ENCODE measurements at regions not wholly inside any gene's neighbourhood (a gene's known extent, or its start where the extent isn't known, plus 50 kb on each side); places are given as distances from the start of the nearest gene placed in this dataset.

GRCh38 chr9:87245271-87245670, 252.4 kb upstream of the DAPK1 start:
- no peaks in the 10 kb centered on the region for H3K36me3 Mint-ChIP-seq
- H3K27me3 ChIP-seq (ENCODE audit: insufficient read depth, low read length, poor library complexity, severe bottlenecking): peaks cover 5% of the 10 kb centered on the region
- H3K4me3 Mint-ChIP-seq: no peak overlapping the region
- no peak overlapping the region for H3K4me3 ChIP-seq (ENCODE audit: low read length)
- no peaks in the 10 kb centered on the region for H3K4me1 ChIP-seq (ENCODE audit: insufficient read depth, low read length)
- H3K9me3 Mint-ChIP-seq: peaks cover 0 to 3% (median 0%) of the 10 kb centered on the region in 5 donors
- no peak overlapping the region for H3K27ac Mint-ChIP-seq
- H3K27me3 Mint-ChIP-seq: peaks cover 3 to 6% of the 10 kb centered on the region in 2 donors
- no peaks in the 10 kb centered on the region for H3K9me3 ChIP-seq (ENCODE audit: low read length)
- H3K27ac ChIP-seq (ENCODE audit: low read depth, low read length): no peak overlapping the region
- DNase-seq: no peak
- no peaks in the 10 kb centered on the region for H3K36me3 ChIP-seq (ENCODE audit: insufficient read depth, low read length)
- POLR2A ChIA-PET: no interaction called here
- no peaks in the 10 kb centered on the region for H3K4me1 Mint-ChIP-seq
- CTCF ChIA-PET: no interaction called here

GRCh38 chr9:87247097-87247496, 250.6 kb upstream of the DAPK1 start:
- Histone ChIP-seq H3K9me3 (ENCODE audit: low read length) (no peaks in the 10 kb centered on the region), H3K4me3 (ENCODE audit: low read length) (no peak overlapping the region), H3K36me3 (ENCODE audit: insufficient read depth, low read length) (no peaks in the 10 kb centered on the region), H3K27me3 (ENCODE audit: insufficient read depth, low read length, poor library complexity, severe bottlenecking) (peaks cover 6% of the 10 kb centered on the region), H3K4me1 (ENCODE audit: insufficient read depth, low read length) (no peaks in the 10 kb centered on the region), H3K27ac (ENCODE audit: low read depth, low read length) (no peak overlapping the region)
- ChIA-PET CTCF (no interaction called here), POLR2A (no interaction called here)
- H3K4me3 Mint-ChIP-seq: no peak overlapping the region
- H3K9me3 Mint-ChIP-seq: peaks cover 0 to 3% (median 0%) of the 10 kb centered on the region in 5 donors
- no peaks in the 10 kb centered on the region for H3K36me3 Mint-ChIP-seq
- no peak for DNase-seq
- H3K27ac Mint-ChIP-seq: no peak overlapping the region
- no peaks in the 10 kb centered on the region for H3K4me1 Mint-ChIP-seq
- peaks cover 3 to 5% of the 10 kb centered on the region in 2 donors for H3K27me3 Mint-ChIP-seq

GRCh38 chr9:87249029-87249428, 248.6 kb upstream of the DAPK1 start:
- CTCF ChIA-PET: no interaction called here
- no peak for DNase-seq
- H3K27me3 Mint-ChIP-seq: peaks cover 3 to 5% of the 10 kb centered on the region in 2 donors
- no peaks in the 10 kb centered on the region for H3K4me1 Mint-ChIP-seq
- no peaks in the 10 kb centered on the region for H3K4me1 ChIP-seq (ENCODE audit: insufficient read depth, low read length)
- peaks cover 6% of the 10 kb centered on the region for H3K27me3 ChIP-seq (ENCODE audit: insufficient read depth, low read length, poor library complexity, severe bottlenecking)
- H3K27ac Mint-ChIP-seq: no peak overlapping the region
- POLR2A ChIA-PET: no interaction called here
- no peak overlapping the region for H3K27ac ChIP-seq (ENCODE audit: low read depth, low read length)
- H3K9me3 ChIP-seq (ENCODE audit: low read length): no peaks in the 10 kb centered on the region
- no peaks in the 10 kb centered on the region for H3K36me3 ChIP-seq (ENCODE audit: insufficient read depth, low read length)
- no peak overlapping the region for H3K4me3 Mint-ChIP-seq
- no peaks in the 10 kb centered on the region for H3K36me3 Mint-ChIP-seq
- H3K9me3 Mint-ChIP-seq: peaks cover 0 to 3% (median 0%) of the 10 kb centered on the region in 5 donors
- no peak overlapping the region for H3K4me3 ChIP-seq (ENCODE audit: low read length)

- Mint-ChIP-seq H3K36me3 (no peaks in the 10 kb centered on the region), H3K4me1 (no peaks in the 10 kb centered on the region), H3K4me3 (no peak overlapping the region), H3K27ac (no peak overlapping the region), H3K27me3 (peaks cover 3 to 5% of the 10 kb centered on the region in 2 donors), H3K9me3 (peaks cover 0 to 3% (median 0%) of the 10 kb centered on the region in 5 donors)
- H3K4me1 ChIP-seq (ENCODE audit: insufficient read depth, low read length): no peaks in the 10 kb centered on the region
- H3K4me3 ChIP-seq (ENCODE audit: low read length): no peak overlapping the region
- H3K36me3 ChIP-seq (ENCODE audit: insufficient read depth, low read length): no peaks in the 10 kb centered on the region
- ChIA-PET CTCF (no interaction called here), POLR2A (no interaction called here)
- H3K27me3 ChIP-seq (ENCODE audit: insufficient read depth, low read length, poor library complexity, severe bottlenecking): peaks cover 6% of the 10 kb centered on the region
- H3K27ac ChIP-seq (ENCODE audit: low read depth, low read length): no peak overlapping the region
- H3K9me3 ChIP-seq (ENCODE audit: low read length): no peaks in the 10 kb centered on the region
- no peak for DNase-seq
Measured at GRCh38 chr9:87250205-87250604, 247.5 kb upstream of the DAPK1 start.

DNA sequence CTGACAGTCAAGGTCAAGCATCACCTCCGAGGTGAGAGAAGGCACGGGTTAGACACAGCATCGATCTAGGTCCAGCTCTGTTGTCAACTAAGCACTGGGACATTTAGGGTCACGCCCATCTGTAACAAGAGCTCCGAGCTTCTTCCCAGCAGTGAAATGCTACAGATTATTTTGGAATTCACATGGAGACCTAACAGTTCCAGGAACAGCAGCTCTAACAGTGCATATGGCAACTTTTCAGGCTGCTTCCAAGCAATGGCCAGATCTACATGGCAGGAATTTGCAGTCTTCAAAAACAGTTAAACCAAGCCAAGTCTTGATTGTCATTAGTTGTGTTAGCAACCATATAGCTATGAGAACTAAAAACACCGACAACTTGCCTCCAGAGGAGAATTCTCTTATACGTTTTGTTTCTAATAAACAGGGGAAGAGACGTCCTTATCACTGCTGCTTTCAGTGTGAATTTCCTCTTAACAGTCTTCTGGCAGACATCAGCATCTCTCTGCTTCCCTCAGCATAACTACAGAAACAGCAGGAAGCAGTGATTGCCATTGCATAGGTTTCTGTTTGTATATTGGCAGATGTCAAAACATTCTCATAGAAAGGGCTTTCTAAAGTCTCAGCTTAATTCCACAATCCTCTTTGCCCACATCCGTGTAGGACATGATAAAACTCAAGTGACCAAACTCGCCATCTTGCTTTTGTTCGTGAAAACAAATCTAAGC, 242.1 kb upstream of the DAPK1 start:
- no peak for DNase-seq
- Histone ChIP-seq H3K36me3 (ENCODE audit: insufficient read depth, low read length) (no peaks in the 10 kb centered on the region), H3K9me3 (ENCODE audit: low read length) (no peaks in the 10 kb centered on the region), H3K27me3 (ENCODE audit: insufficient read depth, low read length, poor library complexity, severe bottlenecking) (no peaks in the 10 kb centered on the region), H3K27ac (ENCODE audit: low read depth, low read length) (no peak overlapping the region), H3K4me1 (ENCODE audit: insufficient read depth, low read length) (no peaks in the 10 kb centered on the region), H3K4me3 (ENCODE audit: low read length) (no peak overlapping the region)
- peaks cover 0 to 10% of the 10 kb centered on the region in 2 donors for H3K27me3 Mint-ChIP-seq
- no peaks in the 10 kb centered on the region for H3K36me3 Mint-ChIP-seq
- H3K4me1 Mint-ChIP-seq: no peaks in the 10 kb centered on the region
- no peak overlapping the region for H3K4me3 Mint-ChIP-seq
- no peak overlapping the region for H3K27ac Mint-ChIP-seq
- ChIA-PET CTCF (no interaction called here), POLR2A (no interaction called here)
- no peaks in the 10 kb centered on the region for H3K9me3 Mint-ChIP-seq

GRCh38 chr9:87256973-87257372, 240.7 kb upstream of the DAPK1 start:
- Histone ChIP-seq H3K9me3 (ENCODE audit: low read length) (no peaks in the 10 kb centered on the region), H3K27ac (ENCODE audit: low read depth, low read length) (no peak overlapping the region), H3K4me1 (ENCODE audit: insufficient read depth, low read length) (no peaks in the 10 kb centered on the region), H3K36me3 (ENCODE audit: insufficient read depth, low read length) (no peaks in the 10 kb centered on the region), H3K4me3 (ENCODE audit: low read length) (no peak overlapping the region), H3K27me3 (ENCODE audit: insufficient read depth, low read length, poor library complexity, severe bottlenecking) (no peaks in the 10 kb centered on the region)
- ChIA-PET CTCF (no interaction called here), POLR2A (no interaction called here)
- H3K9me3 Mint-ChIP-seq: no peaks in the 10 kb centered on the region
- no peak overlapping the region for H3K27ac Mint-ChIP-seq
- no peaks in the 10 kb centered on the region for H3K36me3 Mint-ChIP-seq
- H3K4me3 Mint-ChIP-seq: no peak overlapping the region
- H3K4me1 Mint-ChIP-seq: no peaks in the 10 kb centered on the region
- peaks cover 0 to 9% of the 10 kb centered on the region in 2 donors for H3K27me3 Mint-ChIP-seq
- no peak for DNase-seq

DNA sequence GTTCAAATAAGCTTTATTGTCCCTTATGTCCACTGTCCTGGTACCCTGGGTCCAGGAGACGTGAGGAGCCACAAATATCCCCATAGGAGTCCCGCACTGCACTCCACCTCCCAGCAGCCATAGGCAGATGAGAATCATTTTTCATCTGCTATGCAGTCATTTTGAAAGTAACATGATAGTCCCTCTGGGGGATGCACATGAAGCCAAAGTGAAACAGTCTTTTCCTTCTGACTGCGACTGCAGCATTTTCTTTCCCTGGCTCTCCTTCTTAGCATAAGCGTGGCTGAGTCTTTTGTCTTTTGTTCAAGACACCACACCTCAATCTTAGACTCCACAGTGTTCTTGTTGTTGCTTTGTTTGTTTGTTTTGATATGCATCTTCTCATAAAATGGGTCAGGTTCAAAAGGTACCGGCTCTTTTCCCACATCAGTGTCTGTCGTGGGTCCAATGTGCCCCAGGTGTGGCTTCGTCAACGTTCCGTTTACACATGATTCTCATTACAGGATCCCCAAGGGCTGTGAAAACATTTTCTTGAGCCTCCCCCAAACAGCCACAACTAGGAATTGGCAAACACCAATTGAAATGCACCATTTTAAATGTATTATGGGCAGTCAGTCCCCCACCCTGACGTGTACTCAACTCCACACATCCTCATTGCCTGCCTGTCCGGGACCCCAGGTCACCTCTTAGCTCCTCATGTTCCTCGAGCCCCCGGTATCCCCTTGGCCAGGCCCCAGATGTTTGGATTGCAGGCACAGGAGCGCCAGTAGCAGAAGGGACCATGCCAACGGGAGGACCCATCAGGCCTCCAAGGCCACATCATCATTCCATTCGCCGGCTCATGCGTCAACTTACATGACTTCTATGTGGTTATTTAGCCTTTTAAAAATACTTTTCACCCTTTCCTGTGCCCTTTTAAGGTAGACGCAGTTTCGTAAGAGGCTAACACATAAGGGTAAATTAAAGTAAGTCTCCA, 237.8 kb upstream of the DAPK1 start:
- Mint-ChIP-seq H3K4me1 (no peaks in the 10 kb centered on the region), H3K36me3 (no peaks in the 10 kb centered on the region), H3K27me3 (peaks cover 0 to 15% of the 10 kb centered on the region in 2 donors), H3K27ac (no peak overlapping the region), H3K4me3 (no peak overlapping the region), H3K9me3 (peaks cover 0 to 3% (median 0%) of the 10 kb centered on the region in 5 donors)
- ChIA-PET POLR2A (interaction anchor here (0.6 kb wide), 1 partner anchor 977 kb away, joined by 3 read pairs; no protein-coding TSS in a partner anchor), CTCF (no interaction called here)
- Histone ChIP-seq H3K4me1 (ENCODE audit: insufficient read depth, low read length) (no peaks in the 10 kb centered on the region), H3K9me3 (ENCODE audit: low read length) (no peaks in the 10 kb centered on the region), H3K27me3 (ENCODE audit: insufficient read depth, low read length, poor library complexity, severe bottlenecking) (no peaks in the 10 kb centered on the region), H3K36me3 (ENCODE audit: insufficient read depth, low read length) (no peaks in the 10 kb centered on the region), H3K4me3 (ENCODE audit: low read length) (no peak overlapping the region), H3K27ac (ENCODE audit: low read depth, low read length) (no peak overlapping the region)
- no peak for DNase-seq

DNA sequence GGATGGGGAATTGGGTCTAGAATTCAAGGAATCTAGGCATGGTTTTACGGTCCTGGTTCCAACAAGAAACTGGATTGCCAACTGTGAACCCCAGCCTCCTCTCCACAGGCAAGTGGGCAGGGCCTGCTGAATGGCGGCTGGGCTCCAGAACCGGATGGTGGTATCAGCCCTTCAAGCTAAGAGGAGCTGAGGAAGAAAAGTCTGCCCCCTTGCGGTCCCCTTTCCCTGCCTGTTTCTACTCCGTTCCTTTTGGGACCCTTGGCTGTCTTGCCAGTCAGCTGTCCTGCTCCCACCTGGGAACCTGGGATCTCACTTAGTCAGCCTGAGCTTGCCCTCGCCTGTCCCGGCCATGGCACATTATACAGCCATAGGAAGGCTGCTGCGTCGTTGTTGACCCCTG, 234.4 kb upstream of the DAPK1 start:
- DNase-seq: no peak
- H3K36me3 ChIP-seq (ENCODE audit: insufficient read depth, low read length): no peaks in the 10 kb centered on the region
- H3K36me3 Mint-ChIP-seq: no peaks in the 10 kb centered on the region
- H3K9me3 ChIP-seq (ENCODE audit: low read length): no peaks in the 10 kb centered on the region
- H3K4me1 ChIP-seq (ENCODE audit: insufficient read depth, low read length): no peaks in the 10 kb centered on the region
- ChIA-PET POLR2A (no interaction called here), CTCF (no interaction called here)
- H3K27me3 Mint-ChIP-seq: peaks cover 0 to 12% of the 10 kb centered on the region in 2 donors
- no peak overlapping the region for H3K27ac ChIP-seq (ENCODE audit: low read depth, low read length)
- no peak overlapping the region for H3K4me3 ChIP-seq (ENCODE audit: low read length)
- no peaks in the 10 kb centered on the region for H3K4me1 Mint-ChIP-seq
- peaks cover 0 to 3% (median 0%) of the 10 kb centered on the region in 5 donors for H3K9me3 Mint-ChIP-seq
- no peak overlapping the region for H3K27ac Mint-ChIP-seq
- H3K27me3 ChIP-seq (ENCODE audit: insufficient read depth, low read length, poor library complexity, severe bottlenecking): no peaks in the 10 kb centered on the region
- H3K4me3 Mint-ChIP-seq: no peak overlapping the region
